ENCODE measurements at regions not wholly inside any gene's neighbourhood (a gene's known extent, or its start where the extent isn't known, plus 50 kb on each side); places are given as distances from the start of the nearest gene placed in this dataset.

GRCh38 chr1:29973406-29973805 is 737.1 kb downstream of the PTPRU start:
- Histone ChIP-seq H3K4me3 (ENCODE audit: low read depth, low read length) (no peak overlapping the region), H3K36me3 (ENCODE audit: control insufficient read depth, insufficient read depth, low read length) (no peaks in the 10 kb centered on the region), H3K27me3 (ENCODE audit: control insufficient read depth, insufficient read depth, low read length) (no peaks in the 10 kb centered on the region; the same call in 1 of the 2 replicates)
- no peak for DNase-seq (ENCODE audit: low read depth)
- ChIA-PET CTCF (interaction anchor here (0.6 kb wide), 1 partner anchor 164 kb away, joined by 3 read pairs; no protein-coding TSS in a partner anchor), POLR2A (no interaction called here)
- TF ChIP-seq CTCF (IDR thresholded peaks at IDR 0.05; ENCODE audit: insufficient read depth, low read depth, low read length), result no peak

GRCh38 chr1:29972421-29973053 is 736.2 kb downstream of the PTPRU start:
- H3K4me3 ChIP-seq (ENCODE audit: low read depth, low read length), result no peak overlapping the region
- no peak for DNase-seq (ENCODE audit: low read depth)
- no peaks in the 10 kb centered on the region for H3K36me3 ChIP-seq (ENCODE audit: control insufficient read depth, insufficient read depth, low read length)
- ChIA-PET POLR2A (no interaction called here), CTCF (no interaction called here)
- no peak for TF ChIP-seq CTCF (IDR thresholded peaks at IDR 0.05; ENCODE audit: insufficient read depth, low read depth, low read length)
- no peaks in the 10 kb centered on the region; the same call in 1 of the 2 replicates for H3K27me3 ChIP-seq (ENCODE audit: control insufficient read depth, insufficient read depth, low read length)

- ChIA-PET POLR2A (no interaction called here), CTCF (no interaction called here)
- no peaks in the 10 kb centered on the region for H3K36me3 ChIP-seq (ENCODE audit: control insufficient read depth, insufficient read depth, low read length)
- no peaks in the 10 kb centered on the region; the same call in 1 of the 2 replicates for H3K27me3 ChIP-seq (ENCODE audit: control insufficient read depth, insufficient read depth, low read length)
- DNase-seq (ENCODE audit: low read depth), result no peak
- no peak overlapping the region for H3K4me3 ChIP-seq (ENCODE audit: low read depth, low read length)
- TF ChIP-seq CTCF (IDR thresholded peaks at IDR 0.05; ENCODE audit: insufficient read depth, low read depth, low read length), result no peak
Measured at GRCh38 chr1:29971703-29972102, 735.4 kb downstream of the PTPRU start.

- POLR2A ChIA-PET, result no interaction called here
- Histone ChIP-seq H3K36me3 (ENCODE audit: control insufficient read depth, insufficient read depth, low read length) (no peaks in the 10 kb centered on the region), H3K4me3 (ENCODE audit: low read depth, low read length) (no peak overlapping the region), H3K27me3 (ENCODE audit: control insufficient read depth, insufficient read depth, low read length) (no peaks in the 10 kb centered on the region; the same call in 1 of the 2 replicates)
- TF ChIP-seq CTCF (IDR thresholded peaks at IDR 0.05; ENCODE audit: insufficient read depth, low read depth, low read length), result no peak
- DNase-seq (ENCODE audit: low read depth), result no peak
- CTCF ChIA-PET, result interaction anchor here (0.9 kb wide), 1 partner anchor 262 kb away, joined by 3 read pairs; no protein-coding TSS in a partner anchor
Measured at GRCh38 chr1:29970747-29971325, 734.5 kb downstream of the PTPRU start.

GRCh38 chr1:29969576-29969975 is 733.3 kb downstream of the PTPRU start:
- DNase-seq (ENCODE audit: low read depth), result no peak
- TF ChIP-seq CTCF (IDR thresholded peaks at IDR 0.05; ENCODE audit: insufficient read depth, low read depth, low read length), result no peak
- H3K27me3 ChIP-seq (ENCODE audit: control insufficient read depth, insufficient read depth, low read length), result no peaks in the 10 kb centered on the region; the same call in 1 of the 2 replicates
- ChIA-PET POLR2A (no interaction called here), CTCF (interaction anchor here (0.9 kb wide), 1 partner anchor 263 kb away, joined by 3 read pairs; no protein-coding TSS in a partner anchor)
- no peak overlapping the region for H3K4me3 ChIP-seq (ENCODE audit: low read depth, low read length)
- H3K36me3 ChIP-seq (ENCODE audit: control insufficient read depth, insufficient read depth, low read length), result no peaks in the 10 kb centered on the region

Data from BJ (cell line).